ENCODE measurements at regions not wholly inside any gene's neighbourhood (a gene's known extent, or its start where the extent isn't known, plus 50 kb on each side); places are given as distances from the start of the nearest gene placed in this dataset.

- TF ChIP-seq CTCF (IDR thresholded peaks at IDR 0.05; ENCODE audit: poor library complexity, severe bottlenecking) = no peak
- DNase-seq (ENCODE audit: low spot score) = no peak
- Histone ChIP-seq H3K9me3 (ENCODE audit: severe bottlenecking) (no peaks in the 10 kb centered on the region), H3K27ac (ENCODE audit: poor library complexity, severe bottlenecking) (peak overlapping the region; percentile 58), H3K4me1 (ENCODE audit: insufficient read depth, poor library complexity, severe bottlenecking) (peaks cover 21% of the 10 kb centered on the region), H3K4me3 (ENCODE audit: severe bottlenecking) (no peak overlapping the region), H3K27me3 (ENCODE audit: insufficient read depth, poor library complexity, severe bottlenecking) (no peaks in the 10 kb centered on the region), H3K36me3 (ENCODE audit: low read depth) (no peaks in the 10 kb centered on the region)
- peak; percentile 18; the same call in 2 of the 3 replicates for ATAC-seq (ENCODE audit: low read depth)
These were observed 91.4 kb upstream of the SLC10A2 start for GRCh38 chr13:103157434-103158145.

GRCh38 chr13:103157016-103157415, 90.8 kb upstream of the SLC10A2 start:
- no peak for TF ChIP-seq CTCF (IDR thresholded peaks at IDR 0.05; ENCODE audit: poor library complexity, severe bottlenecking)
- peak; percentile 100 for ATAC-seq (ENCODE audit: low read depth)
- Histone ChIP-seq H3K36me3 (ENCODE audit: low read depth) (no peaks in the 10 kb centered on the region), H3K9me3 (ENCODE audit: severe bottlenecking) (no peaks in the 10 kb centered on the region), H3K4me1 (ENCODE audit: insufficient read depth, poor library complexity, severe bottlenecking) (peaks cover 21% of the 10 kb centered on the region), H3K4me3 (ENCODE audit: severe bottlenecking) (no peak overlapping the region), H3K27me3 (ENCODE audit: insufficient read depth, poor library complexity, severe bottlenecking) (no peaks in the 10 kb centered on the region), H3K27ac (ENCODE audit: poor library complexity, severe bottlenecking) (peak overlapping the region; percentile 58)
- DNase-seq (ENCODE audit: low spot score) = peak; percentile 65

- peak; percentile 51 for ATAC-seq (ENCODE audit: low read depth)
- no peaks in the 10 kb centered on the region for H3K27me3 ChIP-seq (ENCODE audit: insufficient read depth, poor library complexity, severe bottlenecking)
- H3K4me1 ChIP-seq (ENCODE audit: insufficient read depth, poor library complexity, severe bottlenecking) = peaks cover 21% of the 10 kb centered on the region
- no peak overlapping the region for H3K4me3 ChIP-seq (ENCODE audit: severe bottlenecking)
- no peaks in the 10 kb centered on the region for H3K36me3 ChIP-seq (ENCODE audit: low read depth)
- no peak for TF ChIP-seq CTCF (IDR thresholded peaks at IDR 0.05; ENCODE audit: poor library complexity, severe bottlenecking)
- peak overlapping the region; percentile 58 for H3K27ac ChIP-seq (ENCODE audit: poor library complexity, severe bottlenecking)
- H3K9me3 ChIP-seq (ENCODE audit: severe bottlenecking) = no peaks in the 10 kb centered on the region
- no peak for DNase-seq (ENCODE audit: low spot score)
These were observed 90.3 kb upstream of the SLC10A2 start for GRCh38 chr13:103156346-103156998.

GRCh38 chr13:103153466-103153865, 87.2 kb upstream of the SLC10A2 start:
- no peak overlapping the region for H3K27ac ChIP-seq (ENCODE audit: poor library complexity, severe bottlenecking)
- H3K27me3 ChIP-seq (ENCODE audit: insufficient read depth, poor library complexity, severe bottlenecking) = no peaks in the 10 kb centered on the region
- DNase-seq (ENCODE audit: low spot score) (no peak), ATAC-seq (ENCODE audit: low read depth) (no peak)
- H3K9me3 ChIP-seq (ENCODE audit: severe bottlenecking) = no peaks in the 10 kb centered on the region
- H3K4me3 ChIP-seq (ENCODE audit: severe bottlenecking) = no peak overlapping the region
- H3K36me3 ChIP-seq (ENCODE audit: low read depth) = no peaks in the 10 kb centered on the region
- H3K4me1 ChIP-seq (ENCODE audit: insufficient read depth, poor library complexity, severe bottlenecking) = peaks cover 21% of the 10 kb centered on the region
- TF ChIP-seq CTCF (IDR thresholded peaks at IDR 0.05; ENCODE audit: poor library complexity, severe bottlenecking) = no peak

- Histone ChIP-seq H3K36me3 (ENCODE audit: low read depth) (no peaks in the 10 kb centered on the region), H3K4me1 (ENCODE audit: insufficient read depth, poor library complexity, severe bottlenecking) (no peaks in the 10 kb centered on the region), H3K27ac (ENCODE audit: poor library complexity, severe bottlenecking) (no peak overlapping the region), H3K27me3 (ENCODE audit: insufficient read depth, poor library complexity, severe bottlenecking) (no peaks in the 10 kb centered on the region), H3K4me3 (ENCODE audit: severe bottlenecking) (no peak overlapping the region), H3K9me3 (ENCODE audit: severe bottlenecking) (no peaks in the 10 kb centered on the region)
- ATAC-seq (ENCODE audit: low read depth) (no peak), DNase-seq (ENCODE audit: low spot score) (no peak)
- no peak for TF ChIP-seq CTCF (IDR thresholded peaks at IDR 0.05; ENCODE audit: poor library complexity, severe bottlenecking)
These were observed 81.7 kb upstream of the SLC10A2 start for GRCh38 chr13:103147961-103148360.

Data from RWPE2 (cell line).